ENCODE measurements at regions not wholly inside any gene's neighbourhood (a gene's known extent, or its start where the extent isn't known, plus 50 kb on each side); places are given as distances from the start of the nearest gene placed in this dataset.

GRCh38 chr3:66817951-66818557 is 180.1 kb upstream of the KBTBD8 start:
- DNase-seq (ENCODE audit: low read depth): no peak
- H3K4me3 ChIP-seq (ENCODE audit: low read depth, low read length): no peak overlapping the region
- no peak for TF ChIP-seq CTCF (IDR thresholded peaks at IDR 0.05; ENCODE audit: control insufficient read depth, extremely low read depth, insufficient read depth)

GRCh38 chr3:66819993-66820501 is 178.1 kb upstream of the KBTBD8 start:
- DNase-seq (ENCODE audit: low read depth): no peak
- no peak overlapping the region for H3K4me3 ChIP-seq (ENCODE audit: low read depth, low read length)
- no peak for TF ChIP-seq CTCF (IDR thresholded peaks at IDR 0.05; ENCODE audit: control insufficient read depth, extremely low read depth, insufficient read depth)

- DNase-seq (ENCODE audit: low read depth): peak; percentile 64
- no peak overlapping the region for H3K4me3 ChIP-seq (ENCODE audit: low read depth, low read length)
- TF ChIP-seq CTCF (IDR thresholded peaks at IDR 0.05; ENCODE audit: control insufficient read depth, extremely low read depth, insufficient read depth): peak; percentile 80
Observed at GRCh38 chr3:66822186-66823008, 175.7 kb upstream of the KBTBD8 start.

GRCh38 chr3:66823009-66823397 is 175.1 kb upstream of the KBTBD8 start:
- DNase-seq (ENCODE audit: low read depth): no peak
- no peak overlapping the region for H3K4me3 ChIP-seq (ENCODE audit: low read depth, low read length)
- TF ChIP-seq CTCF (IDR thresholded peaks at IDR 0.05; ENCODE audit: control insufficient read depth, extremely low read depth, insufficient read depth): no peak

GRCh38 chr3:66823532-66823931 is 174.6 kb upstream of the KBTBD8 start:
- no peak for DNase-seq (ENCODE audit: low read depth)
- no peak for TF ChIP-seq CTCF (IDR thresholded peaks at IDR 0.05; ENCODE audit: control insufficient read depth, extremely low read depth, insufficient read depth)
- no peak overlapping the region for H3K4me3 ChIP-seq (ENCODE audit: low read depth, low read length)

- DNase-seq (ENCODE audit: low read depth): no peak
- no peak for TF ChIP-seq CTCF (IDR thresholded peaks at IDR 0.05; ENCODE audit: control insufficient read depth, extremely low read depth, insufficient read depth)
- no peak overlapping the region for H3K4me3 ChIP-seq (ENCODE audit: low read depth, low read length)
Observed at GRCh38 chr3:66825375-66825774, 172.7 kb upstream of the KBTBD8 start.

Data from LNCaP clone FGC (cell line).